ENCODE measurements at regions not wholly inside any gene's neighbourhood (a gene's known extent, or its start where the extent isn't known, plus 50 kb on each side); places are given as distances from the start of the nearest gene placed in this dataset.
A peak's percentile ranks its signal among the peaks of the same experiment; 100 is the strongest.

- H2BK20ac ChIP-seq (ENCODE audit: low read depth, low read length, poor library complexity, severe bottlenecking): no peak overlapping the region
- no peaks in the 10 kb centered on the region for H3K79me1 ChIP-seq (ENCODE audit: insufficient read depth, low read depth, low read length, poor library complexity, severe bottlenecking)
- H3K27ac ChIP-seq (ENCODE audit: insufficient read length, low read depth, low read length): no peak overlapping the region
- H3K56ac ChIP-seq (ENCODE audit: insufficient read length, low read depth, low read length): no peak overlapping the region
- peak overlapping the region; percentile 14 for H3K4me2 ChIP-seq (ENCODE audit: insufficient read depth, insufficient read length, low read length)
- peaks cover 33 to 34% of the 10 kb centered on the region in 2 experiments for H3K4me1 Mint-ChIP-seq
- H3K18ac ChIP-seq (ENCODE audit: insufficient read length, low read depth, low read length): no peak overlapping the region
- peaks cover 43% of the 10 kb centered on the region for H3K27me3 Mint-ChIP-seq (ENCODE audit: low read depth)
- H3K23ac ChIP-seq (ENCODE audit: insufficient read length, low read depth, low read length): no peak overlapping the region
- no peak overlapping the region for H2BK15ac ChIP-seq (ENCODE audit: low read depth, low read length)
- no peak overlapping the region for H2AK5ac ChIP-seq (ENCODE audit: insufficient read length, low read length)
- H3K4me1 ChIP-seq (ENCODE audit: insufficient read depth, low read length): peaks cover 4% of the 10 kb centered on the region; the same call in 1 of the 2 replicates
- no peak overlapping the region for H3K9ac ChIP-seq (ENCODE audit: extremely low read depth, insufficient read length, low read length)
- no peaks in the 10 kb centered on the region for H3K79me2 ChIP-seq (ENCODE audit: insufficient read depth, low read length)
- H4K20me1 ChIP-seq (ENCODE audit: control insufficient read depth, insufficient read depth, insufficient read length): no peaks in the 10 kb centered on the region
- no peak overlapping the region for H3K14ac ChIP-seq (ENCODE audit: insufficient read depth, low read length)
- H4K5ac ChIP-seq (ENCODE audit: insufficient read length, low read depth, low read length): no peak overlapping the region
- no peak overlapping the region for H3K4ac ChIP-seq (ENCODE audit: low read depth, low read length)
- WGBS (ENCODE audit: extremely low coverage, insufficient read length, low lambda C conversion rate): no CpG with 5 or more reads among the region's 1 CpG
- no peak overlapping the region for H2BK12ac ChIP-seq (ENCODE audit: insufficient read length, low read depth, low read length)
- no peak overlapping the region for H2BK120ac ChIP-seq (ENCODE audit: low read depth, low read length, poor library complexity, severe bottlenecking)
- H3K27me3 ChIP-seq (ENCODE audit: insufficient read depth, low read length): no peaks in the 10 kb centered on the region; the same call in 1 of the 2 replicates
- no peak for TF ChIP-seq CTCF (conservative IDR thresholded peaks at IDR 0.05)
- no peaks in the 10 kb centered on the region for H3K9me3 ChIP-seq (ENCODE audit: control insufficient read depth, low read depth, low read length)
- H3K27ac Mint-ChIP-seq: no peak overlapping the region
- no peak overlapping the region for H2AFZ ChIP-seq (ENCODE audit: low read length)
- DNase-seq: no peak
- no peak overlapping the region for H4K91ac ChIP-seq (ENCODE audit: insufficient read length, low read depth, low read length)
- H3K9me3 Mint-ChIP-seq: peaks cover 7 to 11% of the 10 kb centered on the region in 2 experiments
- H4K8ac ChIP-seq (replicated peaks; ENCODE audit: insufficient read length, low read depth, low read length): no peak overlapping the region
- H3K36me3 Mint-ChIP-seq (ENCODE audit: insufficient read depth in 1 of 3, low read depth in 3 of 3): peaks cover 0 to 11% (median 4%) of the 10 kb centered on the region in 3 experiments; a peak in 4 of 7 replicates
- H3K4me3 Mint-ChIP-seq: no peak overlapping the region; a peak in 1 of 5 replicates
- no peaks in the 10 kb centered on the region for H3K23me2 ChIP-seq (ENCODE audit: insufficient read length, low read depth, low read length, poor library complexity, severe bottlenecking)
- no peak overlapping the region for H2BK5ac ChIP-seq (ENCODE audit: insufficient read length, low read length)
- H3T11ph ChIP-seq (ENCODE audit: low read length): no peak overlapping the region
These were observed 79.9 kb upstream of the UBAC2 start for GRCh38 chr13:99120751-99121150.
